MM.1S (cell line): ENCODE measurements at regions not wholly inside any gene's neighbourhood (a gene's known extent, or its start where the extent isn't known, plus 50 kb on each side); places are given as distances from the start of the nearest gene placed in this dataset.

ENCODE experiments used
- CTCF ChIP-seq: fragments of 300-600 bp; sonication (generic); IDR thresholded peaks from 2 replicates; pipeline ENCODE4 v1.5.1; 2016; ENCODE audit warnings: antibody characterized with exemption, low read length, mixed read lengths
- EZH2 ChIP-seq: fragments of 300-600 bp; sonication (generic); optimal IDR thresholded peaks from 2 replicates; pipeline ENCODE3; 2017; ENCODE audit warnings: low read depth, mild to moderate bottlenecking, antibody characterized with exemption, low read length, mixed read lengths

GRCh38 chr11:112735470-112735869 is 225.8 kb upstream of the NCAM1 start:
- TF ChIP-seq CTCF (no peak), EZH2 (no peak)
